HL-60 (cell line): ENCODE measurements at regions not wholly inside any gene's neighbourhood (a gene's known extent, or its start where the extent isn't known, plus 50 kb on each side); places are given as distances from the start of the nearest gene placed in this dataset.
"Not testable (repeated sequence)": the region's sequence is repeated elsewhere in the genome, so short reads cannot be mapped to it uniquely, and the experiment has no call there.

ENCODE experiments used
- DNase-seq, 2 experiments: peaks; one replicate each; pipeline ENCODE4 v3.0.0-alpha.2; 2010 to 2020; ENCODE audit warnings: low read depth in 1 of 2, low spot score in 1 of 2
- H3K27ac ChIP-seq: fragments of 250-450 bp; sonication (Bioruptor Pico); replicated peaks from 2 replicates; pipeline ENCODE4 v1.5.1; 2020; ENCODE audit warnings: mild to moderate bottlenecking, moderate library complexity
- H3K27me3 ChIP-seq: fragments of 250-450 bp; sonication (Bioruptor Pico); 2 replicates; pipeline ENCODE4 v1.5.1; 2021; ENCODE audit warnings: mild to moderate bottlenecking, moderate library complexity; ENCODE audit not compliant: insufficient read depth, poor library complexity, severe bottlenecking
- H3K4me3 ChIP-seq: replicated peaks from 2 replicates; pipeline ENCODE4 v1.5.1; 2011; ENCODE audit warnings: mild to moderate bottlenecking, control low read depth, low read length; ENCODE audit not compliant: insufficient read depth
- CTCF ChIP-seq: IDR thresholded peaks from one replicate; pipeline ENCODE4 v1.5.1; 2011; ENCODE audit warnings: low read length, control low read depth, inconsistent platforms; ENCODE audit not compliant: insufficient read depth
- GABPA ChIP-seq: IDR thresholded peaks from 2 replicates; pipeline ENCODE4 v1.6.1; 2012; ENCODE audit warnings: low read depth
- POLR2AphosphoS5 ChIP-seq: IDR thresholded peaks from 2 replicates; pipeline ENCODE4 v1.6.1; 2012; ENCODE audit warnings: low read depth
- SPI1 ChIP-seq: IDR thresholded peaks from 2 replicates; pipeline ENCODE4 v1.6.1; 2012; ENCODE audit warnings: low read depth, mild to moderate bottlenecking, borderline replicate concordance
- TF ChIP-seq, protein P1 (sequence below): IDR thresholded peaks from 2 replicates; pipeline ENCODE4 v1.6.1; 2012; ENCODE audit warnings: low read depth; ENCODE audit not compliant: insufficient replicate concordance

- DNase-seq: no peak
- Histone ChIP-seq H3K4me3 (no peak overlapping the region), H3K27ac (no peak overlapping the region), H3K27me3 (no peaks in the 10 kb centered on the region)
- no peak for TF ChIP-seq GABPA
- TF ChIP-seq POLR2AphosphoS5: no peak
Measured at GRCh38 chr10:44102726-44103255, 282.1 kb downstream of the CXCL12 start.

DNA sequence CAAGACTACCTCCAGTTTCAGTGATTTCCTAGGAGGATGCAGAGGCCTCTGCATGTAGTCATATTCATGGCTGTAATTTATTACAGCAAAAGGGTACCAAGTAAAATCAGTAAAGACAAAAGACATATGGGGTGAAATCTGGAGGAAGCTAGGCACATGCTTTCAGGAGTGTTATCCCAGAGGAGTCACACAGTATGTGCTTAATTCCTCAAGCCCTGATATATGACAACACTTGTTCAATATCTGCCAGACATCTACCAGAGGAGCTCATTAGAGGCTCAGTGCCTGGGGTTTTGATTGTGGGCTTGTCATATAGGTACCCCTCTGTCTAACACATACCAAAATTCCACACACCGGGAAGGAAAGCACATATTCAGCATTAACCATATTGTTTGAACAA, 283.8 kb downstream of the CXCL12 start:
- DNase-seq: no peak
- no peaks in the 10 kb centered on the region for H3K27me3 ChIP-seq
- H3K4me3 ChIP-seq: no peak overlapping the region
- H3K27ac ChIP-seq: no peak overlapping the region
- TF ChIP-seq GABPA: no peak

GRCh38 chr10:44099511-44099910, 285.4 kb downstream of the CXCL12 start:
- DNase-seq: no peak
- no peak overlapping the region for H3K4me3 ChIP-seq
- no peak overlapping the region for H3K27ac ChIP-seq
- TF ChIP-seq GABPA (no peak), POLR2AphosphoS5 (no peak), SPI1 (no peak), CTCF (no peak)
- TF ChIP-seq, protein P1, sequence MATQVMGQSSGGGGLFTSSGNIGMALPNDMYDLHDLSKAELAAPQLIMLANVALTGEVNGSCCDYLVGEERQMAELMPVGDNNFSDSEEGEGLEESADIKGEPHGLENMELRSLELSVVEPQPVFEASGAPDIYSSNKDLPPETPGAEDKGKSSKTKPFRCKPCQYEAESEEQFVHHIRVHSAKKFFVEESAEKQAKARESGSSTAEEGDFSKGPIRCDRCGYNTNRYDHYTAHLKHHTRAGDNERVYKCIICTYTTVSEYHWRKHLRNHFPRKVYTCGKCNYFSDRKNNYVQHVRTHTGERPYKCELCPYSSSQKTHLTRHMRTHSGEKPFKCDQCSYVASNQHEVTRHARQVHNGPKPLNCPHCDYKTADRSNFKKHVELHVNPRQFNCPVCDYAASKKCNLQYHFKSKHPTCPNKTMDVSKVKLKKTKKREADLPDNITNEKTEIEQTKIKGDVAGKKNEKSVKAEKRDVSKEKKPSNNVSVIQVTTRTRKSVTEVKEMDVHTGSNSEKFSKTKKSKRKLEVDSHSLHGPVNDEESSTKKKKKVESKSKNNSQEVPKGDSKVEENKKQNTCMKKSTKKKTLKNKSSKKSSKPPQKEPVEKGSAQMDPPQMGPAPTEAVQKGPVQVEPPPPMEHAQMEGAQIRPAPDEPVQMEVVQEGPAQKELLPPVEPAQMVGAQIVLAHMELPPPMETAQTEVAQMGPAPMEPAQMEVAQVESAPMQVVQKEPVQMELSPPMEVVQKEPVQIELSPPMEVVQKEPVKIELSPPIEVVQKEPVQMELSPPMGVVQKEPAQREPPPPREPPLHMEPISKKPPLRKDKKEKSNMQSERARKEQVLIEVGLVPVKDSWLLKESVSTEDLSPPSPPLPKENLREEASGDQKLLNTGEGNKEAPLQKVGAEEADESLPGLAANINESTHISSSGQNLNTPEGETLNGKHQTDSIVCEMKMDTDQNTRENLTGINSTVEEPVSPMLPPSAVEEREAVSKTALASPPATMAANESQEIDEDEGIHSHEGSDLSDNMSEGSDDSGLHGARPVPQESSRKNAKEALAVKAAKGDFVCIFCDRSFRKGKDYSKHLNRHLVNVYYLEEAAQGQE: no peak
- no peaks in the 10 kb centered on the region for H3K27me3 ChIP-seq

- DNase-seq, H3K4me3 ChIP-seq, H3K27ac ChIP-seq, H3K27me3 ChIP-seq: not testable (repeated sequence)
Measured at GRCh38 chr10:44096217-44096616, 288.7 kb downstream of the CXCL12 start.

GRCh38 chr10:44089671-44090070, 295.2 kb downstream of the CXCL12 start:
- no peaks in the 10 kb centered on the region for H3K27me3 ChIP-seq
- no peak for DNase-seq
- TF ChIP-seq, protein P1: no peak
- H3K27ac ChIP-seq: no peak overlapping the region
- H3K4me3 ChIP-seq: no peak overlapping the region

- no peak for TF ChIP-seq CTCF
- no peak for TF ChIP-seq POLR2AphosphoS5
- no peak for TF ChIP-seq GABPA
- TF ChIP-seq, protein P1: no peak
- TF ChIP-seq SPI1: no peak
- no peak for DNase-seq
- Histone ChIP-seq H3K4me3 (no peak overlapping the region), H3K27me3 (no peaks in the 10 kb centered on the region), H3K27ac (no peak overlapping the region)
Measured at GRCh38 chr10:44087403-44087802, 297.5 kb downstream of the CXCL12 start.
